GM12874 (cell line): ENCODE measurements at regions not wholly inside any gene's neighbourhood (a gene's known extent, or its start where the extent isn't known, plus 50 kb on each side); places are given as distances from the start of the nearest gene placed in this dataset.

Experiments
- TF ChIP-seq, protein P1 (sequence below): IDR thresholded peaks from 2 replicates; pipeline ENCODE4 v1.5.1; 2011; ENCODE audit warnings: low read depth, mild to moderate bottlenecking, control low read depth, low read length, moderate library complexity; ENCODE audit not compliant: insufficient read depth

DNA sequence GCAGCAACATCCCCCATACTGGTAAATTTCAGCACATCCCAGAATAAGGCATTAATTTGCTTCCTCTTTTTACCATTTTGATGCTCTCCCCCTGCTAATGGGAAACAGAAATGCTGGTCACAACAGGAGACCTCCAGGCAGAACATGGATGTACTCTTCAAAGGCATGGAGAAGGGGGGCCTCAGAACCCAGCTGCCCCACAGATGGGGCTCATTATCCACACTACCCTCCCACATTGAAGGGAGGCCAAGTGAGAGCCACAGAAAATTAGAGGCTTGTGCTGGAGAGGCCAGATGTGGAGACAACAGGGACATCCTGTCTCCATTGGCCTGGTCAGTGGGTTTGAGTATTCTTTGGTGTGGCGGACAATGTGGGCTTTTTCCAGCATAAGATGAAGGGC is 150.1 kb upstream of the CDH11 start:
- TF ChIP-seq, protein P1, sequence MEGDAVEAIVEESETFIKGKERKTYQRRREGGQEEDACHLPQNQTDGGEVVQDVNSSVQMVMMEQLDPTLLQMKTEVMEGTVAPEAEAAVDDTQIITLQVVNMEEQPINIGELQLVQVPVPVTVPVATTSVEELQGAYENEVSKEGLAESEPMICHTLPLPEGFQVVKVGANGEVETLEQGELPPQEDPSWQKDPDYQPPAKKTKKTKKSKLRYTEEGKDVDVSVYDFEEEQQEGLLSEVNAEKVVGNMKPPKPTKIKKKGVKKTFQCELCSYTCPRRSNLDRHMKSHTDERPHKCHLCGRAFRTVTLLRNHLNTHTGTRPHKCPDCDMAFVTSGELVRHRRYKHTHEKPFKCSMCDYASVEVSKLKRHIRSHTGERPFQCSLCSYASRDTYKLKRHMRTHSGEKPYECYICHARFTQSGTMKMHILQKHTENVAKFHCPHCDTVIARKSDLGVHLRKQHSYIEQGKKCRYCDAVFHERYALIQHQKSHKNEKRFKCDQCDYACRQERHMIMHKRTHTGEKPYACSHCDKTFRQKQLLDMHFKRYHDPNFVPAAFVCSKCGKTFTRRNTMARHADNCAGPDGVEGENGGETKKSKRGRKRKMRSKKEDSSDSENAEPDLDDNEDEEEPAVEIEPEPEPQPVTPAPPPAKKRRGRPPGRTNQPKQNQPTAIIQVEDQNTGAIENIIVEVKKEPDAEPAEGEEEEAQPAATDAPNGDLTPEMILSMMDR = no peak

DNA sequence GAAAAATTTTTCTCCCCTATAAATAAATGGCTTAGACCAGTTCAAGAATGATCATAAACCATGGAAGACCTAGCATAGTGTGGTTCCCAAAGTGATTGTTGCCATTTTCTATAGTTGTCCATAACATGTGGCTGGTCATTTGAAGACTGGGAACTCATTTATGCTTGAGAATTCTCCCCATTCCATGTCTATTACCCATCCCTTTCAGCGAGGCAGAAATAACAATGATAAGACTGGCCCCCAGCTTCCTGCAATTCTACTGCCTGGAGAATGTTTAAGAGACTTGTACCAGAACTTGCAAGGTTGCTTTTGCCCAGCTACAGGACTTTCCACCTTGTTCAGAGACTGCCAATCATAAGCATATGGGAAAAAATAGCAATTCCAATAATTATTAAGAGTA is 146.5 kb upstream of the CDH11 start:
- TF ChIP-seq, protein P1 = no peak

DNA sequence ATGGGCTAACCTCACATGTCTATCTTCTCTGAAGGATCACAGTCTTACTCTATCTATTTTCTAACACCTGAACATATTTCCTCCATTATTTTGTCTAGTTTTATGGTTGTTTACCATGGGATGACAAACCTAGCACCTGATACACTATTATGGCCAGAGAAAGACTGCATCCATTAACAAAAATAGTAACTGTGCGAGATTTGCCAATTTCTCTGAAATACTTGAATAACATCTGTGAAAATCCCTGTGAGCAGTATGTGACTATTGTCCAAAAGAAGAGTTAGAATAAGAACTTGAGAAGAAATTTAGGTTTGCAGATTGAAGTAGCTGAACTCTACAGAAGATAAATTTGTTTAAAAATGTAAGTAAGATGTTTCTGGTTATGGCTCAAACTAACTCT is 142.0 kb upstream of the CDH11 start:
- TF ChIP-seq, protein P1 = no peak

DNA sequence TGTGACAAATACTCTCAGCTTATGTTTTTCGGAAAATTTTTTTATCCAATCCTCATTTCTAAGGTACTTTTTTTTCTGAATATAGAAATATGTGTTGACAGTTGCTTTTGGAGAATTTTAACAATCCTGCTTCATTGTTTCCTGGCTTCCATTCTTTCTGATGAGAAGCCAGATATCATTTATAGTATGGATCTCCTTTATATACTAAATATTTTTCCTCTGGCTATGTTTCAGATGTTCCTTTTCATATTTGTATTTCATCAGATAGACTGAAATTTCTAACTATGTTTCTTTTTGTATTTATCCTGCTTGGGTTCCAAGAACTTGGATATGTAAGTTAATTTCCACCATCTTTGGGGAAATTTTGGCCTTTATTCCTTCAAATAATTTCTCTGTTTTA is 138.9 kb upstream of the CDH11 start:
- TF ChIP-seq, protein P1 = no peak

DNA sequence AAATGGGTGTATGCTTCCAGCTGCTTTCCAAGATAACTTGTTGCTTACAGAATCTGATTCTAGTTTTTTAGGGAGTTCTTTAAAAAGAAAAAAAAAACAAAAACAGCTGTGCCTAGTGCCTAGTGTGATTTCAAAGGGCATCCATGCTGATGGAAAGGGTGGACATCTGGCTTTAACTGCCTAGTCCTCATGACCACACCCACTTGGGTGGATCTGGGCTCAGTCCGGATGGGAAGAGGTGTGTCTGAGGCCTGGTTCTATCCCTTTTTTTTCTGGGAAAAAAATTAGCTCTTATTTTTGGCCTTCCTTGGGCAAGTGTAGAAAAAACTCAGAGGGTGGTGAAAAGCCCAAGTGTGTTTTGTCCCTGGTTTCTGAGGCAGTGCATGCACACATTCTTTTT is 132.3 kb upstream of the CDH11 start:
- TF ChIP-seq, protein P1 = no peak

DNA sequence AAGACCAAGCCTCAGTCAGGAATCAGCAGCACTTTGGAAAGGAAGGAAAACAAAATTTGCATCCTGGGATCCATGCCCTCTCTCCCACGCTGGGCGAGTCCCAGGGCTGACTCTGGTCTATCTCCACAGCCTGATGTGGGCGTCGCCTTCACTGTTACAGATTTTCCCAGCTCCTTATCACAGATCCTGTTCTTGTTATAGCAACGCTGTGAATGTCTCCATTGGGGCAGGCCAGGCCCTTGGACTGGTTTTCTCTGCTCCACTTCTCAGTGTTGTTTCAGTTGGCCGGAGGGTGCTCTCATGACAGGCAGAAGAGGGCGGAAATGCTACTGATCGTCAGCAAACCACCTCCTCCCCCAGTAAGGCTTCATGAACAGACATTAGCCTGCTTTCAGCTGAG is 127.9 kb upstream of the CDH11 start:
- TF ChIP-seq, protein P1 = no peak

DNA sequence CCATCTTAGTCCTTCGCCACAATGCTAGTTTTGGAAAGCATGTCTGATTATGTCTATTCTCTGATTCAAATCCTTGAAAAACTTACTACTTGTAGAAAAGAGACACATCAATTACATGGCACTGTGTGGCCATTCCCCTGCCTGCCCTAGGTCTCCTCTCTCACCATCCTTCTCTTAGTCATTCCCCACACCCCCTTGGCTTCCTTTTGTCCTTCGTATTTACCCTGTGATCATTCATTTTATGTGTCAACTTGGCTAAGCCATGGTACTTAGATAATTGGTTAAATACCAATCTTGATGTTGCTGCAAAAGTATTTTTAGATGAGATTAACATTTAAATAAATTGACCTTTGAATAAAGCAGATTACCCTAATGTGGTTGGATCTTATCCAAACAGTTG is 122.9 kb upstream of the CDH11 start:
- TF ChIP-seq, protein P1 = no peak
